COLO829 (cell line): ENCODE measurements at regions not wholly inside any gene's neighbourhood (a gene's known extent, or its start where the extent isn't known, plus 50 kb on each side); places are given as distances from the start of the nearest gene placed in this dataset.
A peak's percentile ranks its signal among the peaks of the same experiment; 100 is the strongest.
"Not testable (repeated sequence)": the region's sequence is repeated elsewhere in the genome, so short reads cannot be mapped to it uniquely, and the experiment has no call there.

Source experiments
- DNase-seq: peaks from one replicate; pipeline ENCODE4 v3.0.0; 2012; ENCODE audit warnings: low spot score

GRCh38 chrX:34404386-34405070, 252.6 kb downstream of the TMEM47 start:
- no peak for DNase-seq

GRCh38 chrX:34401411-34401810, 255.7 kb downstream of the TMEM47 start:
- DNase-seq: no peak

GRCh38 chrX:34382416-34382815, 250.3 kb upstream of the FAM47A start:
- DNase-seq: peak; percentile 64

- DNase-seq: no peak
Measured at GRCh38 chrX:34381241-34381640, 249.1 kb upstream of the FAM47A start.

GRCh38 chrX:34379891-34380290, 247.8 kb upstream of the FAM47A start:
- DNase-seq: no peak

GRCh38 chrX:34377645-34378044, 245.5 kb upstream of the FAM47A start:
- DNase-seq: no peak

GRCh38 chrX:34371754-34372153, 239.6 kb upstream of the FAM47A start:
- peak; percentile 36 for DNase-seq

- DNase-seq: no peak
Measured at GRCh38 chrX:34365471-34365870, 233.4 kb upstream of the FAM47A start.

- no peak for DNase-seq
Measured at GRCh38 chrX:34350561-34351335, 218.6 kb upstream of the FAM47A start.

GRCh38 chrX:34343001-34343400, 210.9 kb upstream of the FAM47A start:
- DNase-seq: no peak

GRCh38 chrX:34341814-34342213, 209.7 kb upstream of the FAM47A start:
- DNase-seq: no peak

GRCh38 chrX:34341258-34341657, 209.1 kb upstream of the FAM47A start:
- DNase-seq: no peak

GRCh38 chrX:34338046-34338445, 205.9 kb upstream of the FAM47A start:
- DNase-seq: peak; percentile 33

- not testable (repeated sequence) for DNase-seq
Measured at GRCh38 chrX:34335376-34335775, 203.3 kb upstream of the FAM47A start.

- DNase-seq: no peak
Measured at GRCh38 chrX:34332334-34332733, 200.2 kb upstream of the FAM47A start.

- DNase-seq: no peak
Measured at GRCh38 chrX:34325460-34325859, 193.3 kb upstream of the FAM47A start.

- DNase-seq: not testable (repeated sequence)
Measured at GRCh38 chrX:34320424-34320823, 188.3 kb upstream of the FAM47A start.

- peak; percentile 12 for DNase-seq
Measured at GRCh38 chrX:34300871-34301270, 168.8 kb upstream of the FAM47A start.

GRCh38 chrX:34299451-34299967, 167.4 kb upstream of the FAM47A start:
- no peak for DNase-seq

GRCh38 chrX:34294665-34295064, 162.6 kb upstream of the FAM47A start:
- no peak for DNase-seq

GRCh38 chrX:34288782-34289181, 156.7 kb upstream of the FAM47A start:
- no peak for DNase-seq

GRCh38 chrX:34279866-34280560, 147.9 kb upstream of the FAM47A start:
- no peak for DNase-seq

GRCh38 chrX:34275699-34276098, 143.6 kb upstream of the FAM47A start:
- no peak for DNase-seq
